ENCODE measurements at regions not wholly inside any gene's neighbourhood (a gene's known extent, or its start where the extent isn't known, plus 50 kb on each side); places are given as distances from the start of the nearest gene placed in this dataset.

- Histone ChIP-seq H3K27ac (ENCODE audit: low read depth in 1 of 2, low read length in 2 of 2) (no peak overlapping the region), H3K27me3 (ENCODE audit: control insufficient read depth in 1 of 2, insufficient read depth in 2 of 2, low read length in 1 of 2) (no peaks in the 10 kb centered on the region), H3K9me3 (ENCODE audit: control insufficient read depth, low read length) (no peaks in the 10 kb centered on the region), H3K36me3 (ENCODE audit: control insufficient read depth in 1 of 2, insufficient read depth in 2 of 2, low read length in 1 of 2) (no peaks in the 10 kb centered on the region), H3K4me3 (ENCODE audit: low read length in 2 of 2) (no peak overlapping the region), H3K4me1 (ENCODE audit: control insufficient read depth in 1 of 2, insufficient read depth in 2 of 2, low read length in 2 of 2) (no peaks in the 10 kb centered on the region)
- no peak for DNase-seq
- ATAC-seq (ENCODE audit: low FRiP score): no peak
- intact Hi-C loops (cut with DNase I): no loop called here
- WGBS, 2 donors: 62 to 78% methylated on average over 2 of the region's 2 CpGs
Observed at GRCh38 chr9:100756217-100756616, 178.3 kb downstream of the CAVIN4 start.

GRCh38 chr9:100759215-100759614, 181.3 kb downstream of the CAVIN4 start:
- intact Hi-C loops (cut with DNase I): no loop called here
- no peak overlapping the region for H3K27ac ChIP-seq (ENCODE audit: low read depth in 1 of 2, low read length in 2 of 2)
- H3K36me3 ChIP-seq (ENCODE audit: control insufficient read depth in 1 of 2, insufficient read depth in 2 of 2, low read length in 1 of 2): no peaks in the 10 kb centered on the region
- 54 to 65% methylated on average over 3 of the region's 3 CpGs for WGBS, 2 donors
- H3K4me3 ChIP-seq (ENCODE audit: low read length in 2 of 2): no peak overlapping the region
- no peaks in the 10 kb centered on the region for H3K9me3 ChIP-seq (ENCODE audit: control insufficient read depth, low read length)
- no peaks in the 10 kb centered on the region for H3K27me3 ChIP-seq (ENCODE audit: control insufficient read depth in 1 of 2, insufficient read depth in 2 of 2, low read length in 1 of 2)
- DNase-seq (no peak), ATAC-seq (ENCODE audit: low FRiP score) (no peak)
- H3K4me1 ChIP-seq (ENCODE audit: control insufficient read depth in 1 of 2, insufficient read depth in 2 of 2, low read length in 2 of 2): no peaks in the 10 kb centered on the region

DNA sequence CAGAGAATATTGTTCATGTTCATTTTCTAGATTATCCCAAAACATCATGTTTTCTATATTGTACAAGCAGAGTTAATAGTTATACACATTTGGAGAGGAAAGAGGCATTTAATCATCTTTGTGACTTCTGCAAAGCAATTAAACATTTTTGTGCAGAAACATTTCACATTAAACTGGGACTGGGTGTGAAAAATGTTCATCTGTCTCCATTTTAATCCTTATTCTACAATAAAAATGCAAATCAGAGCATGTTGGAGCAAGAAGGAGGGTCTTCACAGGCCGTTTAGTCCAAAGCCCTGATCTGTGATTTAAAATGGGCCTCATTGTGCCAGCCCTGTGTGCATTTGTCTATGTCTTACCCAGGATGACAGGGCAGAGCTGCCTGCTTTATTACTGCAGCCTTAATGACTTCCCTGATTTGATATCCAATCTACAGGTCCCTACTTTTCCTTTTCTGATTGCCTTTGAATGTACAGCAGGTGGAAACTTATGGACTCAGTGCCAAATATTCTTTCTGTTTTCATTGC, 183.5 kb downstream of the CAVIN4 start:
- no peaks in the 10 kb centered on the region for H3K9me3 ChIP-seq (ENCODE audit: control insufficient read depth, low read length)

GRCh38 chr9:100774326-100774725, 196.4 kb downstream of the CAVIN4 start:
- intact Hi-C loops (cut with DNase I): no loop called here
- Histone ChIP-seq H3K36me3 (ENCODE audit: control insufficient read depth in 1 of 2, insufficient read depth in 2 of 2, low read length in 1 of 2) (no peaks in the 10 kb centered on the region), H3K4me1 (ENCODE audit: control insufficient read depth in 1 of 2, insufficient read depth in 2 of 2, low read length in 2 of 2) (no peaks in the 10 kb centered on the region), H3K27ac (ENCODE audit: low read depth in 1 of 2, low read length in 2 of 2) (no peak overlapping the region), H3K27me3 (ENCODE audit: control insufficient read depth in 1 of 2, insufficient read depth in 2 of 2, low read length in 1 of 2) (no peaks in the 10 kb centered on the region), H3K4me3 (ENCODE audit: low read length in 2 of 2) (no peak overlapping the region), H3K9me3 (ENCODE audit: control insufficient read depth, low read length) (no peaks in the 10 kb centered on the region)
- WGBS, 2 donors: 21 to 32% methylated on average over 1 of the region's 1 CpG
- ATAC-seq (ENCODE audit: low FRiP score) (no peak), DNase-seq (no peak)

More for the DNA sequence above, 183.5 kb downstream of the CAVIN4 start:
- H3K4me1 ChIP-seq (ENCODE audit: control insufficient read depth in 1 of 2, insufficient read depth in 2 of 2, low read length in 2 of 2): no peaks in the 10 kb centered on the region
- no peak overlapping the region for H3K4me3 ChIP-seq (ENCODE audit: low read length in 2 of 2)
- intact Hi-C loops (cut with DNase I): no loop called here
- no peak overlapping the region for H3K27ac ChIP-seq (ENCODE audit: low read depth in 1 of 2, low read length in 2 of 2)
- 11 to 22% methylated on average over 1 of the region's 1 CpG for WGBS, 2 donors
- ATAC-seq (ENCODE audit: low FRiP score) (no peak), DNase-seq (no peak)
- H3K36me3 ChIP-seq (ENCODE audit: control insufficient read depth in 1 of 2, insufficient read depth in 2 of 2, low read length in 1 of 2): no peaks in the 10 kb centered on the region
- no peaks in the 10 kb centered on the region for H3K27me3 ChIP-seq (ENCODE audit: control insufficient read depth in 1 of 2, insufficient read depth in 2 of 2, low read length in 1 of 2)

GRCh38 chr9:100774962-100775361, 197.1 kb downstream of the CAVIN4 start:
- Histone ChIP-seq H3K9me3 (ENCODE audit: control insufficient read depth, low read length) (no peaks in the 10 kb centered on the region), H3K27ac (ENCODE audit: low read depth in 1 of 2, low read length in 2 of 2) (no peak overlapping the region), H3K36me3 (ENCODE audit: control insufficient read depth in 1 of 2, insufficient read depth in 2 of 2, low read length in 1 of 2) (no peaks in the 10 kb centered on the region), H3K4me1 (ENCODE audit: control insufficient read depth in 1 of 2, insufficient read depth in 2 of 2, low read length in 2 of 2) (no peaks in the 10 kb centered on the region), H3K27me3 (ENCODE audit: control insufficient read depth in 1 of 2, insufficient read depth in 2 of 2, low read length in 1 of 2) (no peaks in the 10 kb centered on the region), H3K4me3 (ENCODE audit: low read length in 2 of 2) (no peak overlapping the region)
- no peak for ATAC-seq (ENCODE audit: low FRiP score)
- intact Hi-C loops (cut with DNase I): no loop called here
- 32 to 36% methylated on average over 1 of the region's 1 CpG for WGBS, 2 donors
- DNase-seq: no peak

DNA sequence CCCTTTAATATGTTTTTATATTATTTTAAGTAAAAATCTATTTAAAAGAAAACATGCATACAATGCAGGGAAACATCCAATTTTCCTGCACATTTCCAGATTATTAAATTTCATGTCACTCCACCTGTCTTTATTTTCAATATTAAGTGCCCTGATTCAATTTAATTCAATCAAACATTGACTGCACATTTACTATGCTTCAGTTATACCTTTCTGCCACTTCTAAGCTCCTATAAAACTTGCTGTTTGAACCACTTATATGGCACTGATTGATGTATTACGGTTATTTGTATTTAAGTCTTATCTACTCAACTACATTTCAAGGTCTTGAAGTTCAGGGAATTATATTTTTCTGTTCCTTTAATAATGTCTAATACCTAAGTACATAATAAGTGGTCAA, 198.0 kb downstream of the CAVIN4 start:
- H3K4me3 ChIP-seq (ENCODE audit: low read length in 2 of 2): no peak overlapping the region
- 76 to 79% methylated on average over 1 of the region's 1 CpG for WGBS, 2 donors
- no peaks in the 10 kb centered on the region for H3K9me3 ChIP-seq (ENCODE audit: control insufficient read depth, low read length)
- no peaks in the 10 kb centered on the region for H3K27me3 ChIP-seq (ENCODE audit: control insufficient read depth in 1 of 2, insufficient read depth in 2 of 2, low read length in 1 of 2)
- no peaks in the 10 kb centered on the region for H3K4me1 ChIP-seq (ENCODE audit: control insufficient read depth in 1 of 2, insufficient read depth in 2 of 2, low read length in 2 of 2)
- no peak for ATAC-seq (ENCODE audit: low FRiP score)
- H3K36me3 ChIP-seq (ENCODE audit: control insufficient read depth in 1 of 2, insufficient read depth in 2 of 2, low read length in 1 of 2): no peaks in the 10 kb centered on the region
- H3K27ac ChIP-seq (ENCODE audit: low read depth in 1 of 2, low read length in 2 of 2): no peak overlapping the region
- intact Hi-C loops (cut with DNase I): no loop called here
- DNase-seq: no peak

- Histone ChIP-seq H3K9me3 (ENCODE audit: control insufficient read depth, low read length) (no peaks in the 10 kb centered on the region), H3K36me3 (ENCODE audit: control insufficient read depth in 1 of 2, insufficient read depth in 2 of 2, low read length in 1 of 2) (no peaks in the 10 kb centered on the region), H3K27ac (ENCODE audit: low read depth in 1 of 2, low read length in 2 of 2) (no peak overlapping the region), H3K4me1 (ENCODE audit: control insufficient read depth in 1 of 2, insufficient read depth in 2 of 2, low read length in 2 of 2) (no peaks in the 10 kb centered on the region), H3K4me3 (ENCODE audit: low read length in 2 of 2) (no peak overlapping the region), H3K27me3 (ENCODE audit: control insufficient read depth in 1 of 2, insufficient read depth in 2 of 2, low read length in 1 of 2) (no peaks in the 10 kb centered on the region)
- WGBS, 2 donors: 68 to 76% methylated on average over 1 of the region's 1 CpG
- intact Hi-C loops (cut with DNase I): no loop called here
- no peak for ATAC-seq (ENCODE audit: low FRiP score)
- no peak for DNase-seq
Observed at GRCh38 chr9:100784755-100785154, 206.9 kb downstream of the CAVIN4 start.

DNA sequence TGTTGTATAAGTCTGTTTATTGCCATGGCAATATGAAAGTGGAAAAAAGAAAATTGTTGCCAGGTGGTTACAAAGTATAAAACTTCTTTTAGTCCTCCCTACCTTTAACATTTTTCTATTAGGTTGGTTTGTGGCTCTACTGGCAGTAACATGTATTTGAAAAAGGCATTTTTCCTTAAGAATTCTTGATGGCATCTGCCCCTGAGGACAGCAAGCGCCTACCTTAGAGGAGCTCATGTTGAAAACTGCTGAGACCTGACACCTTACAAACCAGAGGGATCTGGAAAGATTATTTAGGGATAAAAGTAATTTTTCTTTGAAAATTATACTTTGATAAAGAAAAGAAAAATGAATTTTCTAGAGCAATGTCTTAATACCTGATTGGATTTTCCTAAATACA, 208.1 kb downstream of the CAVIN4 start:
- no peaks in the 10 kb centered on the region for H3K4me1 ChIP-seq (ENCODE audit: control insufficient read depth in 1 of 2, insufficient read depth in 2 of 2, low read length in 2 of 2)
- no peaks in the 10 kb centered on the region for H3K27me3 ChIP-seq (ENCODE audit: control insufficient read depth in 1 of 2, insufficient read depth in 2 of 2, low read length in 1 of 2)
- H3K27ac ChIP-seq (ENCODE audit: low read depth in 1 of 2, low read length in 2 of 2): no peak overlapping the region
- H3K9me3 ChIP-seq (ENCODE audit: control insufficient read depth, low read length): no peaks in the 10 kb centered on the region
- no peak for DNase-seq
- 74 to 83% methylated on average over 1 of the region's 1 CpG for WGBS, 2 donors
- H3K36me3 ChIP-seq (ENCODE audit: control insufficient read depth in 1 of 2, insufficient read depth in 2 of 2, low read length in 1 of 2): no peaks in the 10 kb centered on the region
- H3K4me3 ChIP-seq (ENCODE audit: low read length in 2 of 2): no peak overlapping the region
- intact Hi-C loops (cut with DNase I): no loop called here
- ATAC-seq (ENCODE audit: low FRiP score): no peak

DNA sequence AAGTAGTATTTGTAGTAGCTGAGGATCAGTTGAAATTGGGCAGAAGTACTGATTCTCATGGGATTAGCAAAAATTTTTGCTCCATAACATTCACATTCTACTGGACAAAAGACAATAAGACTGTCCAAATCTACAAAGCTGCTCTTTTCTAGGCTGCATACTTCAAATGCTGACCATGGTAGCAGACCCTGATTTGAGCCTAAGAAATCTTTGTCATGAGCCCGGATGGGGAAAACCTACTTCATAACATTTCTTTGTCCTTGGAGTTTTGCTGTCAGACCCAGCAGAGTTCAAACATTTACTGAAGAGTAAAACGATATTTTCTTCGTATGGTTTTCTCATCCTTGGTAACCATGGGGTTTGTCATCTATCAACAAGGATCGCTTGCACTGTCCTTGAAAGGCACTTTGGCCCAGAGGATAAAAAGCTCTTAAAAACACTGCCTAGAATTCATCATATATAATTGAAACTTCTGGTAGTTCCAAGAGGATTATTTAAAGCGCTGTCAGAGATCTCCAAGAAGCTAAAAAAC, 216.9 kb downstream of the CAVIN4 start:
- no peaks in the 10 kb centered on the region for H3K27me3 ChIP-seq (ENCODE audit: control insufficient read depth in 1 of 2, insufficient read depth in 2 of 2, low read length in 1 of 2)
- peaks cover 1% of the 10 kb centered on the region for H3K9me3 ChIP-seq (ENCODE audit: control insufficient read depth, low read length)
- intact Hi-C loops (cut with DNase I): no loop called here
- WGBS, 2 donors: 78 to 84% methylated on average over 5 of the region's 5 CpGs
- H3K27ac ChIP-seq (ENCODE audit: low read depth in 1 of 2, low read length in 2 of 2): no peak overlapping the region
- DNase-seq (no peak), ATAC-seq (ENCODE audit: low FRiP score) (no peak)
- H3K4me3 ChIP-seq (ENCODE audit: low read length in 2 of 2): no peak overlapping the region
- H3K36me3 ChIP-seq (ENCODE audit: control insufficient read depth in 1 of 2, insufficient read depth in 2 of 2, low read length in 1 of 2): no peaks in the 10 kb centered on the region
- H3K4me1 ChIP-seq (ENCODE audit: control insufficient read depth in 1 of 2, insufficient read depth in 2 of 2, low read length in 2 of 2): no peaks in the 10 kb centered on the region
